NT2/D1 (cell line): ENCODE measurements at regions not wholly inside any gene's neighbourhood (a gene's known extent, or its start where the extent isn't known, plus 50 kb on each side); places are given as distances from the start of the nearest gene placed in this dataset.

ENCODE experiments used
- YY1 ChIP-seq: IDR thresholded peaks from 2 replicates; pipeline ENCODE4 v1.6.1; 2011; ENCODE audit not compliant: insufficient read length, insufficient read depth
- ZNF274 ChIP-seq: IDR thresholded peaks from 2 replicates; pipeline ENCODE4 v1.6.1; 2011; ENCODE audit warnings: mild to moderate bottlenecking, low read depth, low read length

GRCh38 chr6:84415068-84415467 is 187.6 kb upstream of the CEP162 start:
- TF ChIP-seq ZNF274 (no peak), YY1 (no peak)
